Muscle of leg (tissue), 3 donors: ENCODE measurements at regions not wholly inside any gene's neighbourhood (a gene's known extent, or its start where the extent isn't known, plus 50 kb on each side); places are given as distances from the start of the nearest gene placed in this dataset.

Experiments
- DNase-seq: peaks from one replicate; pipeline ENCODE4 v3.0.0; 2013
- H3K27ac ChIP-seq: one replicate; pipeline ENCODE4 v1.5.1; 2013; ENCODE audit warnings: mild to moderate bottlenecking, low read length, control low read depth
- H3K27me3 ChIP-seq: one replicate; pipeline ENCODE4 v1.6.1; 2013; ENCODE audit warnings: low read length; ENCODE audit not compliant: control insufficient read depth, insufficient read depth
- H3K36me3 ChIP-seq: one replicate; pipeline ENCODE4 v1.6.1; 2013; ENCODE audit warnings: low read length; ENCODE audit not compliant: control insufficient read depth, insufficient read depth
- H3K4me1 ChIP-seq: one replicate; pipeline ENCODE4 v1.6.1; 2013; ENCODE audit warnings: low read length; ENCODE audit not compliant: control insufficient read depth, insufficient read depth
- H3K4me3 ChIP-seq: one replicate; pipeline ENCODE4 v1.5.1; 2013; ENCODE audit warnings: low read length, control low read depth
- H3K9me3 ChIP-seq: replicated peaks from 2 replicates; pipeline ENCODE4 v1.6.1; 2013; ENCODE audit warnings: low read depth, low read length; ENCODE audit not compliant: control insufficient read depth
- WGBS: methylation state at CpG from one replicate; pipeline ENCODE4 v1.1.5; 2013; ENCODE audit warnings: missing lambda C conversion rate; ENCODE audit not compliant: insufficient coverage; 5-methylcytosine and 5-hydroxymethylcytosine counted together

GRCh38 chr1:212155219-212155618 lies 119.7 kb downstream of the DTL start:
- DNase-seq, result no peak
- Histone ChIP-seq H3K4me3 (no peak overlapping the region), H3K36me3 (no peaks in the 10 kb centered on the region), H3K9me3 (peaks cover 2% of the 10 kb centered on the region), H3K27me3 (no peaks in the 10 kb centered on the region), H3K27ac (no peak overlapping the region), H3K4me1 (no peaks in the 10 kb centered on the region)

GRCh38 chr1:212157252-212157651 lies 121.7 kb downstream of the DTL start:
- Histone ChIP-seq H3K27ac (no peak overlapping the region), H3K9me3 (peaks cover 2% of the 10 kb centered on the region), H3K36me3 (no peaks in the 10 kb centered on the region), H3K27me3 (no peaks in the 10 kb centered on the region), H3K4me1 (peaks cover 4% of the 10 kb centered on the region), H3K4me3 (no peak overlapping the region)
- no peak for DNase-seq
- 85% methylated on average over 6 of the region's 6 CpGs for WGBS

- Histone ChIP-seq H3K4me1 (peaks cover 7% of the 10 kb centered on the region), H3K27ac (no peak overlapping the region), H3K36me3 (no peaks in the 10 kb centered on the region), H3K27me3 (no peaks in the 10 kb centered on the region), H3K9me3 (peaks cover 2% of the 10 kb centered on the region), H3K4me3 (no peak overlapping the region)
- WGBS, result 90% methylated on average over 2 of the region's 7 CpGs
- no peak for DNase-seq
Measured at GRCh38 chr1:212158912-212159796, 123.6 kb downstream of the DTL start.

- Histone ChIP-seq H3K27me3 (no peaks in the 10 kb centered on the region), H3K27ac (no peak overlapping the region), H3K4me3 (no peak overlapping the region), H3K36me3 (no peaks in the 10 kb centered on the region), H3K4me1 (peaks cover 7% of the 10 kb centered on the region), H3K9me3 (no peaks in the 10 kb centered on the region)
- WGBS, result 17% methylated on average over 1 of the region's 2 CpGs
- no peak for DNase-seq
Measured at GRCh38 chr1:212161231-212161781, 123.9 kb upstream of the PPP2R5A start.

GRCh38 chr1:212162635-212163034 lies 122.6 kb upstream of the PPP2R5A start:
- Histone ChIP-seq H3K36me3 (no peaks in the 10 kb centered on the region), H3K4me3 (no peak overlapping the region), H3K4me1 (peaks cover 7% of the 10 kb centered on the region), H3K27me3 (no peaks in the 10 kb centered on the region), H3K27ac (no peak overlapping the region), H3K9me3 (no peaks in the 10 kb centered on the region)
- peak; percentile 48 for DNase-seq
- WGBS, result 78% methylated on average over 4 of the region's 5 CpGs

- 86% methylated on average over 2 of the region's 5 CpGs for WGBS
- no peaks in the 10 kb centered on the region for H3K27me3 ChIP-seq
- H3K4me3 ChIP-seq, result no peak overlapping the region
- H3K9me3 ChIP-seq, result no peaks in the 10 kb centered on the region
- DNase-seq, result no peak
- H3K36me3 ChIP-seq, result no peaks in the 10 kb centered on the region
- H3K27ac ChIP-seq, result no peak overlapping the region
- peaks cover 7% of the 10 kb centered on the region for H3K4me1 ChIP-seq
Measured at GRCh38 chr1:212164095-212164872, 120.9 kb upstream of the PPP2R5A start.

GRCh38 chr1:212166244-212166643 lies 119.0 kb upstream of the PPP2R5A start:
- WGBS, result 74% methylated on average over 3 of the region's 4 CpGs
- Histone ChIP-seq H3K27me3 (no peaks in the 10 kb centered on the region), H3K9me3 (no peaks in the 10 kb centered on the region), H3K27ac (peak overlapping the region; percentile 8), H3K4me3 (no peak overlapping the region), H3K36me3 (no peaks in the 10 kb centered on the region), H3K4me1 (peaks cover 7% of the 10 kb centered on the region)
- no peak for DNase-seq

GRCh38 chr1:212166644-212167043 lies 118.6 kb upstream of the PPP2R5A start:
- Histone ChIP-seq H3K4me1 (peaks cover 7% of the 10 kb centered on the region), H3K27ac (peak overlapping the region; percentile 66), H3K4me3 (no peak overlapping the region), H3K36me3 (no peaks in the 10 kb centered on the region), H3K27me3 (no peaks in the 10 kb centered on the region), H3K9me3 (no peaks in the 10 kb centered on the region)
- peak; percentile 42 for DNase-seq
- 50% methylated on average over 1 of the region's 2 CpGs for WGBS

GRCh38 chr1:212167098-212167497 lies 118.1 kb upstream of the PPP2R5A start:
- peaks cover 5% of the 10 kb centered on the region for H3K4me1 ChIP-seq
- no peaks in the 10 kb centered on the region for H3K27me3 ChIP-seq
- H3K27ac ChIP-seq, result peak overlapping the region; percentile 66
- no peaks in the 10 kb centered on the region for H3K36me3 ChIP-seq
- H3K9me3 ChIP-seq, result no peaks in the 10 kb centered on the region
- WGBS, result 38% methylated on average over 6 of the region's 7 CpGs
- no peak overlapping the region for H3K4me3 ChIP-seq
- peak; percentile 30 for DNase-seq

- Histone ChIP-seq H3K4me1 (no peaks in the 10 kb centered on the region), H3K27ac (no peak overlapping the region), H3K4me3 (no peak overlapping the region), H3K36me3 (no peaks in the 10 kb centered on the region), H3K27me3 (no peaks in the 10 kb centered on the region), H3K9me3 (no peaks in the 10 kb centered on the region)
- WGBS, result 93% methylated on average over 2 of the region's 3 CpGs
- no peak for DNase-seq
Measured at GRCh38 chr1:212173567-212173966, 111.6 kb upstream of the PPP2R5A start.
